CD4-positive, CD25-positive, alpha-beta regulatory T cell (primary cell): ENCODE measurements at regions not wholly inside any gene's neighbourhood (a gene's known extent, or its start where the extent isn't known, plus 50 kb on each side); places are given as distances from the start of the nearest gene placed in this dataset.
"Not testable (repeated sequence)": the region's sequence is repeated elsewhere in the genome, so short reads cannot be mapped to it uniquely, and the experiment has no call there.

Source experiments
- ATAC-seq, 2 donors: fragments of 150-1000 bp; cut with Tn5 transposase; one replicate each; pipeline ENCODE4 v1.10.0; 2021; ENCODE audit warnings: low read depth in 2 of 2, moderate number of reproducible peaks in 2 of 2, moderate library complexity in 1 of 2
- DNase-seq, 3 donors: peaks; one replicate each; pipeline versions ENCODE4 v3.0.0 to v3.0.0-alpha.2; 2012 to 2022; ENCODE audit warnings: mixed read lengths in 1 of 3
- H3K27ac ChIP-seq: one replicate; pipeline ENCODE4 v1.7.0; 2013; ENCODE audit warnings: mild to moderate bottlenecking, low read length; ENCODE audit not compliant: insufficient read depth, poor library complexity, severe bottlenecking
- H3K27me3 ChIP-seq: one replicate; pipeline ENCODE4 v1.7.0; 2013; ENCODE audit warnings: low read length; ENCODE audit not compliant: control insufficient read depth, insufficient read depth
- H3K36me3 ChIP-seq: one replicate; pipeline ENCODE4 v1.7.0; 2013; ENCODE audit warnings: mild to moderate bottlenecking, low read length, moderate library complexity; ENCODE audit not compliant: control insufficient read depth, insufficient read depth
- H3K4me1 ChIP-seq: 2 replicates; pipeline ENCODE4 v1.7.0; 2013; ENCODE audit warnings: mild to moderate bottlenecking, low read length; ENCODE audit not compliant: insufficient read depth, control insufficient read depth, poor library complexity, severe bottlenecking
- H3K4me3 ChIP-seq: one replicate; pipeline ENCODE4 v1.7.0; 2013; ENCODE audit warnings: low read depth, mild to moderate bottlenecking, low read length, moderate library complexity
- H3K9me3 ChIP-seq, 2 experiments: 1 replicate in 1 of 2; 2 replicates in 1 of 2; pipeline ENCODE4 v1.7.0; 2013; ENCODE audit warnings: low read length in 2 of 2, mild to moderate bottlenecking in 1 of 2, moderate library complexity in 1 of 2; ENCODE audit not compliant: control insufficient read depth in 2 of 2
- H3K27ac Mint-ChIP-seq, 3 donors: one replicate each; pipeline ENCODE4 v1.8.0; 2020 to 2022; ENCODE audit warnings: mild to moderate bottlenecking in 3 of 3, mixed read lengths in 3 of 3, moderate library complexity in 2 of 3
- H3K27me3 Mint-ChIP-seq: one replicate; pipeline ENCODE4 v1.8.0; 2022; ENCODE audit warnings: mild to moderate bottlenecking, mixed read lengths
- H3K36me3 Mint-ChIP-seq: one replicate; pipeline ENCODE4 v1.8.0; 2020; ENCODE audit warnings: mixed read lengths
- H3K4me1 Mint-ChIP-seq, 4 donors: one replicate each; pipeline ENCODE4 v1.8.0; 2020 to 2022; ENCODE audit warnings: mixed read lengths in 4 of 4, mild to moderate bottlenecking in 1 of 4
- H3K4me3 Mint-ChIP-seq, 4 donors: one replicate each; pipeline ENCODE4 v1.8.0; 2020 to 2022; ENCODE audit warnings: mild to moderate bottlenecking in 4 of 4, mixed read lengths in 4 of 4, moderate library complexity in 3 of 4
- H3K9me3 Mint-ChIP-seq, 7 donors: one replicate each; pipeline ENCODE4 v1.8.0; 2020 to 2022; ENCODE audit warnings: mixed read lengths in 7 of 7, mild to moderate bottlenecking in 3 of 7, moderate library complexity in 2 of 7

GRCh38 chr18:42363446-42364441 is 408.7 kb downstream of the PIK3C3 start:
- no peaks in the 10 kb centered on the region for H3K4me1 ChIP-seq
- ATAC-seq: no peak
- H3K4me3 ChIP-seq: no peak overlapping the region
- DNase-seq: no peak
- Mint-ChIP-seq H3K27ac (no peak overlapping the region), H3K36me3 (no peaks in the 10 kb centered on the region), H3K4me3 (no peak overlapping the region), H3K4me1 (no peaks in the 10 kb centered on the region), H3K9me3 (peaks cover 0 to 5% (median 0%) of the 10 kb centered on the region in 7 donors), H3K27me3 (no peaks in the 10 kb centered on the region)
- H3K27me3 ChIP-seq: no peaks in the 10 kb centered on the region
- no peaks in the 10 kb centered on the region for H3K9me3 ChIP-seq
- H3K27ac ChIP-seq: no peak overlapping the region
- no peaks in the 10 kb centered on the region for H3K36me3 ChIP-seq

GRCh38 chr18:42364766-42365165 is 409.7 kb downstream of the PIK3C3 start:
- no peak overlapping the region for H3K4me3 Mint-ChIP-seq
- no peaks in the 10 kb centered on the region for H3K36me3 Mint-ChIP-seq
- H3K27me3 ChIP-seq: no peaks in the 10 kb centered on the region
- H3K4me1 Mint-ChIP-seq: no peaks in the 10 kb centered on the region
- H3K4me3 ChIP-seq: no peak overlapping the region
- peaks cover 0 to 5% (median 0%) of the 10 kb centered on the region in 7 donors for H3K9me3 Mint-ChIP-seq
- H3K27ac ChIP-seq: no peak overlapping the region
- H3K4me1 ChIP-seq: no peaks in the 10 kb centered on the region
- ATAC-seq: no peak
- no peaks in the 10 kb centered on the region for H3K9me3 ChIP-seq
- H3K27ac Mint-ChIP-seq: no peak overlapping the region
- H3K36me3 ChIP-seq: no peaks in the 10 kb centered on the region
- DNase-seq: no peak
- H3K27me3 Mint-ChIP-seq: no peaks in the 10 kb centered on the region

GRCh38 chr18:42365591-42365990 is 410.6 kb downstream of the PIK3C3 start:
- Histone ChIP-seq H3K36me3 (no peaks in the 10 kb centered on the region), H3K4me3 (no peak overlapping the region), H3K27ac (no peak overlapping the region), H3K9me3 (no peaks in the 10 kb centered on the region), H3K27me3 (no peaks in the 10 kb centered on the region), H3K4me1 (no peaks in the 10 kb centered on the region)
- no peak for ATAC-seq
- Mint-ChIP-seq H3K27ac (no peak overlapping the region), H3K36me3 (no peaks in the 10 kb centered on the region), H3K4me1 (no peaks in the 10 kb centered on the region), H3K27me3 (no peaks in the 10 kb centered on the region), H3K9me3 (peaks cover 0 to 5% (median 0%) of the 10 kb centered on the region in 7 donors), H3K4me3 (no peak overlapping the region)
- DNase-seq: no peak

GRCh38 chr18:42373584-42373983 is 418.6 kb downstream of the PIK3C3 start:
- H3K4me1 ChIP-seq: no peaks in the 10 kb centered on the region
- no peak overlapping the region for H3K4me3 ChIP-seq
- Mint-ChIP-seq H3K4me1 (no peaks in the 10 kb centered on the region), H3K27ac (no peak overlapping the region), H3K9me3 (peaks cover 0 to 8% (median 0%) of the 10 kb centered on the region in 7 donors), H3K27me3 (no peaks in the 10 kb centered on the region), H3K36me3 (no peaks in the 10 kb centered on the region), H3K4me3 (no peak overlapping the region)
- no peaks in the 10 kb centered on the region for H3K9me3 ChIP-seq
- DNase-seq (no peak), ATAC-seq (no peak)
- H3K27me3 ChIP-seq: no peaks in the 10 kb centered on the region
- H3K27ac ChIP-seq: no peak overlapping the region
- no peaks in the 10 kb centered on the region for H3K36me3 ChIP-seq

GRCh38 chr18:42374961-42375360 is 419.9 kb downstream of the PIK3C3 start:
- Histone ChIP-seq H3K36me3 (no peaks in the 10 kb centered on the region), H3K4me1 (no peaks in the 10 kb centered on the region), H3K4me3 (no peak overlapping the region), H3K27me3 (no peaks in the 10 kb centered on the region), H3K9me3 (no peaks in the 10 kb centered on the region), H3K27ac (no peak overlapping the region)
- Mint-ChIP-seq H3K4me3 (no peak overlapping the region), H3K9me3 (peaks cover 0 to 10% (median 0%) of the 10 kb centered on the region in 7 donors), H3K36me3 (no peaks in the 10 kb centered on the region), H3K4me1 (no peaks in the 10 kb centered on the region), H3K27me3 (no peaks in the 10 kb centered on the region), H3K27ac (no peak overlapping the region)
- no peak for DNase-seq
- ATAC-seq: no peak

GRCh38 chr18:42378854-42379253 is 423.8 kb downstream of the PIK3C3 start:
- H3K4me1 ChIP-seq, H3K27ac Mint-ChIP-seq, H3K4me1 Mint-ChIP-seq, H3K36me3 Mint-ChIP-seq, H3K27ac ChIP-seq, H3K27me3 Mint-ChIP-seq, H3K36me3 ChIP-seq, H3K27me3 ChIP-seq, H3K4me3 ChIP-seq, DNase-seq, ATAC-seq, H3K4me3 Mint-ChIP-seq, H3K9me3 ChIP-seq: not testable (repeated sequence)
- H3K9me3 Mint-ChIP-seq: peaks cover 0 to 13% (median 0%) of the 10 kb centered on the region in 7 donors

DNA sequence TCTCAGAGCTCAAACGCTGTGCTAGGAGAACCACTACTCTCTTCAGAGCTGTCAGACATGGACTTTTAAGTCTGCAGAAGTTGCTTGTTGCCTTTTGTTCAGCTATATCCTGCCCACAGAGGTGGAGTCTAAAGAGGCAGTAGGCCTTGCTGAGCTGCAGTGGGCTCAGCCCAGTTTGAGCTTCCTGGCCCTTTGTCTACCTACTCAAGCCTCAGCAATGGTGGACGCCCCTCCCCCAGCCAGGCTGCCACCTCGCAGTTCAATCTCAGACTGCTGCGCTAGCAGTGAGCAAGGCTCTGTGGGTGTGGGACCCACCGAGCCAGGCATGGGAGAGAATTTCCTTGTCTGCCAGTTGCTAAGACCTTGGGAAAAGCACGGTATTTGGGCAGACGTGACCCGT is 426.2 kb downstream of the PIK3C3 start:
- not testable (repeated sequence) for H3K4me1 ChIP-seq, H3K36me3 ChIP-seq, H3K27ac ChIP-seq, H3K4me1 Mint-ChIP-seq, ATAC-seq, H3K9me3 ChIP-seq, H3K36me3 Mint-ChIP-seq, DNase-seq, H3K4me3 ChIP-seq, H3K27me3 Mint-ChIP-seq, H3K27ac Mint-ChIP-seq, H3K4me3 Mint-ChIP-seq, H3K27me3 ChIP-seq
- H3K9me3 Mint-ChIP-seq: peaks cover 0 to 14% (median 2%) of the 10 kb centered on the region in 7 donors

DNA sequence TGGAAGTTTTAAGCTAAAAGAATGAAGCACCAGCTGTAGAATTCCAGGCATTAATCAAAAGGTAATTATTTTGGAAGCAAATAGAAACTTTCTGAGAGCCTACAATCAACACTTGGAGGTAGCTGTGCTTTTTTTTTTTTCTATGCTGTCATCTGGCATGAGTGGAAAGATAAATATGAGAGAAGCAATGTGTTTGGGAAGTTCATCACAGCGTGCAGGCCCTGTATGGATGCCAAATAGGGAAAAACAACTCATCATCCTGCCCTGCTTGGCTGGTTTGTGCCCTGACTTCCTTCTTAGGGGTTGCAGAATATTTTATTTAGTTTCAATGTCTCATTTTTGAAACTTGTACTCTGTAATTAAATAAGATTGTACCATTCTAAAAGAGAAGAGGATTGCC is 437.4 kb downstream of the PIK3C3 start:
- Histone ChIP-seq H3K4me1 (no peaks in the 10 kb centered on the region), H3K9me3 (peaks cover 0 to 2% of the 10 kb centered on the region in 2 experiments), H3K27ac (no peak overlapping the region), H3K27me3 (no peaks in the 10 kb centered on the region), H3K4me3 (no peak overlapping the region), H3K36me3 (no peaks in the 10 kb centered on the region)
- Mint-ChIP-seq H3K27ac (no peak overlapping the region), H3K36me3 (no peaks in the 10 kb centered on the region), H3K27me3 (no peaks in the 10 kb centered on the region), H3K4me1 (no peaks in the 10 kb centered on the region), H3K4me3 (no peak overlapping the region), H3K9me3 (peaks cover 0 to 21% (median 2%) of the 10 kb centered on the region in 7 donors)
- DNase-seq: no peak
- no peak for ATAC-seq
